Naive B cell (primary cell): ENCODE measurements at regions not wholly inside any gene's neighbourhood (a gene's known extent, or its start where the extent isn't known, plus 50 kb on each side); places are given as distances from the start of the nearest gene placed in this dataset.
A peak's percentile ranks its signal among the peaks of the same experiment; 100 is the strongest.

ENCODE experiments used
- ATAC-seq, 2 donors: fragments of 150-1000 bp; cut with Tn5 transposase; 2 replicates each; pipeline ENCODE4 v1.10.0; 2021; ENCODE audit warnings: low read depth in 2 of 2, mild to moderate bottlenecking in 2 of 2, moderate library complexity in 2 of 2
- DNase-seq: peaks from one replicate; pipeline ENCODE4 v3.0.0; 2022
- H3K27ac Mint-ChIP-seq, 6 donors: one replicate each; pipeline ENCODE4 v1.8.0; 2020 to 2022; ENCODE audit warnings: mild to moderate bottlenecking in 6 of 6, mixed read lengths in 6 of 6, moderate library complexity in 5 of 6, inconsistent platforms in 2 of 6
- H3K27me3 Mint-ChIP-seq, 3 donors: one replicate each; pipeline ENCODE4 v1.8.0; 2021 to 2022; ENCODE audit warnings: mixed read lengths in 3 of 3, mild to moderate bottlenecking in 1 of 3
- H3K36me3 Mint-ChIP-seq, 2 donors: one replicate each; pipeline ENCODE4 v1.8.0; 2020 to 2022; ENCODE audit warnings: mixed read lengths in 2 of 2, inconsistent platforms in 1 of 2, mild to moderate bottlenecking in 1 of 2
- H3K4me1 Mint-ChIP-seq, 3 donors: one replicate each; pipeline ENCODE4 v1.8.0; 2020 to 2022; ENCODE audit warnings: mixed read lengths in 3 of 3, inconsistent platforms in 1 of 3, mild to moderate bottlenecking in 1 of 3, moderate library complexity in 1 of 3
- H3K4me3 Mint-ChIP-seq, 8 donors: one replicate each; pipeline ENCODE4 v1.8.0; 2020 to 2022; ENCODE audit warnings: mild to moderate bottlenecking in 8 of 8, mixed read lengths in 8 of 8, moderate library complexity in 8 of 8, inconsistent platforms in 2 of 8
- H3K9me3 Mint-ChIP-seq, 7 donors: one replicate each; pipeline ENCODE4 v1.8.0; 2020 to 2022; ENCODE audit warnings: mixed read lengths in 7 of 7, mild to moderate bottlenecking in 5 of 7, inconsistent platforms in 2 of 7, moderate library complexity in 1 of 7

GRCh38 chr3:103105206-103105605 lies 670.4 kb downstream of the ZPLD1 start:
- Mint-ChIP-seq H3K4me3 (no peak overlapping the region), H3K27ac (peak overlapping the region in 1 of 6 donors; percentile 20), H3K27me3 (no peaks in the 10 kb centered on the region), H3K4me1 (no peaks in the 10 kb centered on the region), H3K9me3 (peaks cover 0 to 5% (median 0%) of the 10 kb centered on the region in 7 donors), H3K36me3 (no peaks in the 10 kb centered on the region)
- DNase-seq (no peak), ATAC-seq (no peak)

- Mint-ChIP-seq H3K9me3 (peaks cover 0 to 2% (median 0%) of the 10 kb centered on the region in 7 donors), H3K36me3 (no peaks in the 10 kb centered on the region), H3K27ac (no peak overlapping the region), H3K4me1 (no peaks in the 10 kb centered on the region), H3K4me3 (no peak overlapping the region), H3K27me3 (no peaks in the 10 kb centered on the region)
- no peak for DNase-seq
- ATAC-seq, result no peak
Measured at GRCh38 chr3:103112273-103112672, 677.5 kb downstream of the ZPLD1 start.

GRCh38 chr3:103126115-103126514 lies 691.3 kb downstream of the ZPLD1 start:
- Mint-ChIP-seq H3K4me3 (no peak overlapping the region), H3K27ac (no peak overlapping the region), H3K36me3 (no peaks in the 10 kb centered on the region), H3K9me3 (no peaks in the 10 kb centered on the region), H3K27me3 (no peaks in the 10 kb centered on the region), H3K4me1 (no peaks in the 10 kb centered on the region)
- no peak for ATAC-seq
- no peak for DNase-seq

GRCh38 chr3:103127098-103127630 lies 692.3 kb downstream of the ZPLD1 start:
- ATAC-seq (no peak), DNase-seq (no peak)
- H3K4me3 Mint-ChIP-seq, result no peak overlapping the region
- H3K27ac Mint-ChIP-seq, result no peak overlapping the region
- no peaks in the 10 kb centered on the region for H3K27me3 Mint-ChIP-seq
- H3K9me3 Mint-ChIP-seq, result no peaks in the 10 kb centered on the region
- H3K4me1 Mint-ChIP-seq, result no peaks in the 10 kb centered on the region
- H3K36me3 Mint-ChIP-seq, result no peaks in the 10 kb centered on the region

- Mint-ChIP-seq H3K4me1 (no peaks in the 10 kb centered on the region), H3K36me3 (no peaks in the 10 kb centered on the region), H3K4me3 (no peak overlapping the region), H3K27me3 (no peaks in the 10 kb centered on the region), H3K9me3 (peaks cover 0 to under 1% (median 0%) of the 10 kb centered on the region in 7 donors), H3K27ac (no peak overlapping the region)
- no peak for ATAC-seq
- no peak for DNase-seq
Measured at GRCh38 chr3:103127737-103128136, 692.9 kb downstream of the ZPLD1 start.

GRCh38 chr3:103134023-103134724 lies 699.4 kb downstream of the ZPLD1 start:
- Mint-ChIP-seq H3K27me3 (no peaks in the 10 kb centered on the region), H3K4me3 (no peak overlapping the region), H3K27ac (no peak overlapping the region), H3K4me1 (no peaks in the 10 kb centered on the region), H3K9me3 (peaks cover 0 to 2% (median 0%) of the 10 kb centered on the region in 7 donors), H3K36me3 (no peaks in the 10 kb centered on the region)
- DNase-seq (no peak), ATAC-seq (no peak)

GRCh38 chr3:103136621-103137020 lies 701.8 kb downstream of the ZPLD1 start:
- Mint-ChIP-seq H3K9me3 (peaks cover 0 to 2% (median 0%) of the 10 kb centered on the region in 7 donors), H3K27me3 (no peaks in the 10 kb centered on the region), H3K27ac (no peak overlapping the region), H3K36me3 (no peaks in the 10 kb centered on the region), H3K4me3 (no peak overlapping the region), H3K4me1 (no peaks in the 10 kb centered on the region)
- DNase-seq (no peak), ATAC-seq (no peak)

GRCh38 chr3:103137830-103138229 lies 703.0 kb downstream of the ZPLD1 start:
- H3K36me3 Mint-ChIP-seq, result no peaks in the 10 kb centered on the region
- no peak for ATAC-seq
- peaks cover 0 to 2% (median 0%) of the 10 kb centered on the region in 7 donors for H3K9me3 Mint-ChIP-seq
- DNase-seq, result no peak
- H3K4me3 Mint-ChIP-seq, result no peak overlapping the region
- no peaks in the 10 kb centered on the region for H3K4me1 Mint-ChIP-seq
- H3K27ac Mint-ChIP-seq, result no peak overlapping the region
- H3K27me3 Mint-ChIP-seq, result no peaks in the 10 kb centered on the region

GRCh38 chr3:103158183-103158582 lies 723.4 kb downstream of the ZPLD1 start:
- Mint-ChIP-seq H3K36me3 (no peaks in the 10 kb centered on the region), H3K27me3 (no peaks in the 10 kb centered on the region), H3K4me3 (no peak overlapping the region), H3K27ac (no peak overlapping the region), H3K9me3 (peaks cover 0 to 4% (median 0%) of the 10 kb centered on the region in 7 donors), H3K4me1 (no peaks in the 10 kb centered on the region)
- DNase-seq, result no peak
- ATAC-seq, result no peak

- H3K4me1 Mint-ChIP-seq, result no peaks in the 10 kb centered on the region
- H3K4me3 Mint-ChIP-seq, result no peak overlapping the region
- H3K27ac Mint-ChIP-seq, result no peak overlapping the region
- ATAC-seq (no peak), DNase-seq (no peak)
- H3K27me3 Mint-ChIP-seq, result no peaks in the 10 kb centered on the region
- H3K9me3 Mint-ChIP-seq, result peaks cover 0 to 5% (median 2%) of the 10 kb centered on the region in 7 donors
- H3K36me3 Mint-ChIP-seq, result no peaks in the 10 kb centered on the region
Measured at GRCh38 chr3:103166890-103167289, 732.1 kb downstream of the ZPLD1 start.

- ATAC-seq, result no peak
- Mint-ChIP-seq H3K4me3 (no peak overlapping the region), H3K4me1 (no peaks in the 10 kb centered on the region), H3K27ac (no peak overlapping the region), H3K27me3 (no peaks in the 10 kb centered on the region), H3K9me3 (peaks cover 0 to 5% (median 3%) of the 10 kb centered on the region in 7 donors), H3K36me3 (no peaks in the 10 kb centered on the region)
- no peak for DNase-seq
Measured at GRCh38 chr3:103167850-103168249, 733.0 kb downstream of the ZPLD1 start.

GRCh38 chr3:103169289-103169688 lies 734.5 kb downstream of the ZPLD1 start:
- Mint-ChIP-seq H3K9me3 (peaks cover 0 to 5% (median 3%) of the 10 kb centered on the region in 7 donors), H3K4me3 (no peak overlapping the region), H3K4me1 (no peaks in the 10 kb centered on the region), H3K27ac (no peak overlapping the region), H3K36me3 (no peaks in the 10 kb centered on the region), H3K27me3 (no peaks in the 10 kb centered on the region)
- DNase-seq (no peak), ATAC-seq (no peak)

- Mint-ChIP-seq H3K4me1 (no peaks in the 10 kb centered on the region), H3K36me3 (no peaks in the 10 kb centered on the region)
- no peak for DNase-seq
Measured at GRCh38 chr3:103170651-103171050, 735.8 kb downstream of the ZPLD1 start.

GRCh38 chr3:103173940-103174339 lies 739.1 kb downstream of the ZPLD1 start:
- H3K4me3 Mint-ChIP-seq, result no peak overlapping the region
- H3K27me3 Mint-ChIP-seq, result no peaks in the 10 kb centered on the region
- no peaks in the 10 kb centered on the region for H3K36me3 Mint-ChIP-seq
- H3K4me1 Mint-ChIP-seq, result no peaks in the 10 kb centered on the region
- no peak for ATAC-seq
- no peak overlapping the region for H3K27ac Mint-ChIP-seq
- DNase-seq, result no peak
- H3K9me3 Mint-ChIP-seq, result peaks cover 0 to 5% (median 0%) of the 10 kb centered on the region in 7 donors

More at GRCh38 chr3:103170651-103171050, 735.8 kb downstream of the ZPLD1 start:
- no peaks in the 10 kb centered on the region for H3K27me3 Mint-ChIP-seq
- H3K4me3 Mint-ChIP-seq, result no peak overlapping the region
- ATAC-seq, result no peak
- no peak overlapping the region for H3K27ac Mint-ChIP-seq
- H3K9me3 Mint-ChIP-seq, result peaks cover 0 to 5% (median 3%) of the 10 kb centered on the region in 7 donors
